HepG2 (cell line): ENCODE measurements at regions not wholly inside any gene's neighbourhood (a gene's known extent, or its start where the extent isn't known, plus 50 kb on each side); places are given as distances from the start of the nearest gene placed in this dataset.

ENCODE experiments used
- ATAC-seq: fragments of 200-7000 bp; cut with Tn5 transposase; 3 replicates; pipeline ENCODE4 v1.9.1; 2020; ENCODE audit warnings: mild to moderate bottlenecking, moderate library complexity
- BruUV-seq: library from RNA; stranded (reverse); fragments of 400-500 nt; replicated peaks from 2 replicates; lab custom pipeline; 2021; lab: Mats Ljungman, UMichigan
- CTCF ChIA-PET: fragments of 300-600 bp; formaldehyde crosslinking; extraction: SDS; loops from one replicate; lab custom pipeline; 2021; ENCODE audit warnings: low total read pairs, inconsistent platforms, low intra/inter-chr PET ratio; lab: Yijun Ruan, JAX
- POLR2A ChIA-PET: fragments of 350-600 bp; sonication (Branson Sonifier 250); formaldehyde crosslinking; loops from one replicate; lab custom pipeline; 2020; ENCODE audit warnings: antibody characterized with exemption, inconsistent platforms; lab: Yijun Ruan, JAX
- DNase-seq: peaks from one replicate; pipeline ENCODE4 v3.0.0-alpha.2; 2015; ENCODE audit warnings: low spot score
- FAIRE-seq: peaks from 3 replicates; lab custom pipeline; 2011; peaks lifted over from hg19 to GRCh38; lab: Jason Lieb, UNC
- H2AFZ ChIP-seq: one replicate; pipeline ENCODE4 v1.6.1; 2011; ENCODE audit warnings: low read length, inconsistent platforms
- H3K27ac ChIP-seq: fragments of 300-600 bp; 3 replicates; pipeline ENCODE4 v1.8.0; 2011; ENCODE audit warnings: mixed run types, mild to moderate bottlenecking, mixed read lengths, low read length, inconsistent platforms; ENCODE audit not compliant: insufficient read depth; ENCODE audit errors: extremely low read length
- H3K27me3 ChIP-seq, 2 experiments: fragments of 200-600 bp in 1 of 2; 2 replicates in 1 of 2; 3 replicates in 1 of 2; pipeline versions ENCODE4 v1.6.0 to v1.8.0; 2011; ENCODE audit warnings: low read length in 2 of 2, mild to moderate bottlenecking in 2 of 2, moderate library complexity in 2 of 2, inconsistent platforms in 1 of 2; ENCODE audit not compliant: insufficient read depth in 2 of 2, control insufficient read depth in 1 of 2
- H3K36me3 ChIP-seq, 2 experiments: fragments of 200-600 bp in 1 of 2; replicated peaks in 1 of 2; 2 replicates in 1 of 2; 3 replicates in 1 of 2; pipeline versions ENCODE4 v1.5.1 to v1.8.0; 2011; ENCODE audit warnings: low read length in 2 of 2, inconsistent platforms in 1 of 2; ENCODE audit not compliant: insufficient read depth in 2 of 2, control insufficient read depth in 1 of 2
- H3K4me1 ChIP-seq: 2 replicates; pipeline ENCODE4 v1.5.1; 2012; ENCODE audit warnings: low read length, inconsistent platforms; ENCODE audit not compliant: insufficient read depth
- H3K4me2 ChIP-seq: 2 replicates; pipeline ENCODE4 v1.6.0; 2011; ENCODE audit warnings: low read depth, low read length, inconsistent platforms
- H3K4me3 ChIP-seq, 3 experiments: fragments of 200-600 bp in 1 of 3; sonication (generic), shearing (Covaris generic) in 1 of 3; replicated peaks in 1 of 3; 2 replicates each; pipeline ENCODE4 v1.5.1; 2011 to 2016; ENCODE audit warnings: low read length in 3 of 3, inconsistent platforms in 2 of 3, low read depth in 2 of 3, mild to moderate bottlenecking in 2 of 3, control low read depth in 1 of 3, mixed read lengths in 1 of 3; ENCODE audit not compliant: insufficient read depth in 1 of 3
- H3K79me2 ChIP-seq: one replicate; pipeline ENCODE4 v1.6.1; 2011; ENCODE audit warnings: low read length, inconsistent platforms; ENCODE audit not compliant: insufficient read depth
- H3K9ac ChIP-seq: 2 replicates; pipeline ENCODE4 v1.6.0; 2011; ENCODE audit warnings: mild to moderate bottlenecking, low read depth, low read length, inconsistent platforms; ENCODE audit not compliant: insufficient read depth
- H3K9me3 ChIP-seq: 2 replicates; pipeline ENCODE4 v1.5.1; 2012; ENCODE audit warnings: mild to moderate bottlenecking, low read length
- H4K20me1 ChIP-seq: 2 replicates; pipeline ENCODE4 v1.6.0; 2011; ENCODE audit warnings: inconsistent platforms, mild to moderate bottlenecking, low read length, moderate library complexity; ENCODE audit not compliant: insufficient read depth
- ATF7 ChIP-seq, 2 experiments: fragments of 450-650 bp in 1 of 2; sonication (generic) in 1 of 2; formaldehyde crosslinking in 1 of 2; IDR thresholded peaks; 2 replicates each; pipeline versions ENCODE4 v1.4.0 to v1.6.1; 2016 to 2020; ENCODE audit warnings: antibody characterized with exemption in 1 of 2, mild to moderate bottlenecking in 1 of 2, missing genetic modification reagents in 1 of 2
- CREB1 ChIP-seq, 2 experiments: fragments of 450-650 bp in 1 of 2; IDR thresholded peaks; 2 replicates each; pipeline ENCODE4 v1.6.1; 2016 to 2017; ENCODE audit warnings: control low read depth in 1 of 2, mild to moderate bottlenecking in 1 of 2, missing compliant biosample characterization in 1 of 2, missing genetic modification characterization in 1 of 2
- FOXK2 ChIP-seq: fragments of 450-650 bp; IDR thresholded peaks from 2 replicates; pipeline ENCODE4 v1.6.1; 2016
- HNRNPUL1 ChIP-seq: fragments of 200-400 bp; formaldehyde crosslinking; IDR thresholded peaks from 2 replicates; pipeline ENCODE4 v1.6.1; 2017; ENCODE audit warnings: low read depth, mild to moderate bottlenecking, low read length, moderate library complexity
- MAFK ChIP-seq, 2 experiments: IDR thresholded peaks in 1 of 2; conservative IDR thresholded peaks in 1 of 2; 2 replicates each; pipeline ENCODE4 v1.6.1; 2011; ENCODE audit warnings: improper control_type of control experiment in 2 of 2, low read length in 2 of 2
- NR3C1 ChIP-seq: sonication (generic); formaldehyde crosslinking; IDR thresholded peaks from 2 replicates; pipeline ENCODE4 v1.4.0; 2020; ENCODE audit warnings: missing genetic modification reagents
- RBM39 ChIP-seq: fragments of 200-400 bp; formaldehyde crosslinking; IDR thresholded peaks from one replicate; pipeline ENCODE4 v1.6.1; 2018; ENCODE audit warnings: antibody characterized with exemption, mild to moderate bottlenecking, low read depth, low read length; ENCODE audit not compliant: poor library complexity, severe bottlenecking
- ZNF121 ChIP-seq: sonication (generic); formaldehyde crosslinking; IDR thresholded peaks from 2 replicates; pipeline ENCODE4 v1.5.0; 2020; ENCODE audit warnings: mild to moderate bottlenecking, missing genetic modification reagents
- ZNF296 ChIP-seq: sonication (generic); formaldehyde crosslinking; conservative IDR thresholded peaks from 2 replicates; pipeline ENCODE4 v1.5.0; 2020; ENCODE audit warnings: mild to moderate bottlenecking, missing genetic modification reagents
- ZNF563 ChIP-seq: sonication (generic); formaldehyde crosslinking; IDR thresholded peaks from 2 replicates; pipeline ENCODE4 v1.8.0; 2022; ENCODE audit warnings: mild to moderate bottlenecking, moderate library complexity, missing genetic modification reagents
- ZNF883 ChIP-seq: sonication (generic); formaldehyde crosslinking; IDR thresholded peaks from 2 replicates; pipeline ENCODE4 v1.5.1; 2020; ENCODE audit warnings: mild to moderate bottlenecking, missing genetic modification reagents; ENCODE audit errors: not compliant biosample characterization
- WGBS: methylation state at CpG from one replicate; pipeline ENCODE4 v1.1.6; 2017; ENCODE audit warnings: low lambda C conversion rate; 5-methylcytosine and 5-hydroxymethylcytosine counted together
- in situ Hi-C: cut with HindIII; loops from 2 replicates; pipeline ENCODE4 v1.10.0; 2017; ENCODE audit warnings: low pct_unique_long_range_greater_than_20kb; ENCODE audit not compliant: extremely low pct_ligation_motif_present
- intact Hi-C: fragments of 100-400 bp; cut with micrococcal nuclease; formaldehyde crosslinking; loops from one replicate; pipeline ENCODE4 v1.10.0; 2022; ENCODE audit not compliant: unreplicated experiment
- TF ChIP-seq, protein P1 (sequence below): sonication (generic); formaldehyde crosslinking; IDR thresholded peaks from 2 replicates; pipeline ENCODE4 v1.8.1; 2023; ENCODE audit warnings: mild to moderate bottlenecking, missing genetic modification reagents, borderline replicate concordance
- TF ChIP-seq, protein P2 (sequence below): sonication (generic); formaldehyde crosslinking; IDR thresholded peaks from 2 replicates; pipeline ENCODE4 v1.4.0; 2020; ENCODE audit warnings: mild to moderate bottlenecking, missing genetic modification reagents

DNA sequence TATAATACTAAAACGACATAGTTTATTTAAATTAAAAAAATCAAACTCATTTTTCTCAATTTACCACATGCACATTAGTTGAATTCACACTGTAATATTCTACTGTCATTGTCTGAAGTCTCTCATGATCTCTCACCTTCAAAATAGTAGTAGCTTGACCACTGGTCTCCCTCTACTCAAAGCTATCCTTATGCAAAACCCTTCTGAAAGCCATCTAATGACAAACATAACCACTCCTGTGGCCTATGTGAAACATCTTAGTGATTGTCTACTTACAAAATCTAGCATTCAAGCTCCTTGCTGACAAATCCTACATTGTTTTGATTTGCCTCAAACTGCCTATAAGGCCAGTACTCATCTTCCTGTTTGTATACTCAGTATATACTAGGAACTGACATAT, 606.0 kb upstream of the GHITM start:
- Histone ChIP-seq H3K79me2 (no peaks in the 10 kb centered on the region), H3K36me3 (no peaks in the 10 kb centered on the region), H4K20me1 (no peaks in the 10 kb centered on the region), H3K9me3 (peaks cover 61% of the 10 kb centered on the region), H3K4me3 (no peak overlapping the region), H3K27me3 (no peaks in the 10 kb centered on the region), H3K9ac (no peak overlapping the region), H3K27ac (no peak overlapping the region), H3K4me1 (no peaks in the 10 kb centered on the region), H2AFZ (no peak overlapping the region), H3K4me2 (no peak overlapping the region)
- FAIRE-seq (no peak), DNase-seq (no peak), ATAC-seq (no peak)
- in situ Hi-C loops, result no loop called here
- WGBS, result 6% methylated on average over 1 of the region's 1 CpG
- no TSS peak for BruUV-seq
- intact Hi-C loops, result no loop called here
- CTCF ChIA-PET, result no interaction called here
- TF ChIP-seq RBM39, result no peak
- TF ChIP-seq, protein P1, sequence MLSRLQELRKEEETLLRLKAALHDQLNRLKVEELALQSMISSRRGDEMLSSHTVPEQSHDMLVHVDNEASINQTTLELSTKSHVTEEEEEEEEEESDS (CRISPR knock-in tag), result no peak
- TF ChIP-seq NR3C1 (CRISPR knock-in tag), result no peak
- TF ChIP-seq ZNF121 (CRISPR knock-in tag), result no peak
- TF ChIP-seq HNRNPUL1, result no peak
- TF ChIP-seq ZNF563 (CRISPR knock-in tag), result no peak
- no peak for TF ChIP-seq MAFK (conservative IDR thresholded peaks at IDR 0.05 in 1 of 2, IDR thresholded peaks at IDR 0.05 in 1 of 2; ENCODE audit: low read length in 2 of 2)
- TF ChIP-seq ZNF883 (CRISPR knock-in tag), result no peak
- no peak for TF ChIP-seq ZNF296
- TF ChIP-seq, all 625 proteins: peak for 0
- POLR2A ChIA-PET, result no interaction called here

DNA sequence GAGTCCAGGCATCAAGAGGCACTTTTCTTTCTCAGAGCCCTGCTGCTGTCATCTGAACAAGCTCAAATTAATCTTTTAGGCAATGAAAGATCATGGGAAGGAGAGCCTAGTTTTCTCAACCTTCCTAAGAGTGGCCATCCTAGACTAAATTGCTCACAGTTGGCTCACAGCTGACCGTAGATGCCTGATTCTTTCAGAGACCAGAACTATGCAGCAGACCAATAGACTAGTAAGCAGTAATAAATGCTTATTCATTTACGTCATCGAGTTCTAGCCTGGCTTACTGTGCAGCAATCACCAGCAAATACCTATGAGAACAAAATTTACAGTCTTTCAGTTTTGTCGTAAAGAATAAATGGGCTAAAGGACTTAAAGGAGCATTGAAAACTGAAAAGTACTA, 602.9 kb upstream of the GHITM start:
- ChIA-PET CTCF (no interaction called here), POLR2A (no interaction called here)
- BruUV-seq, result no TSS peak
- Histone ChIP-seq H3K36me3 (no peaks in the 10 kb centered on the region), H3K4me2 (no peak overlapping the region), H3K27ac (no peak overlapping the region), H3K27me3 (no peaks in the 10 kb centered on the region), H2AFZ (no peak overlapping the region), H3K9me3 (peaks cover 60% of the 10 kb centered on the region), H4K20me1 (no peaks in the 10 kb centered on the region), H3K4me3 (no peak overlapping the region), H3K9ac (no peak overlapping the region), H3K79me2 (no peaks in the 10 kb centered on the region), H3K4me1 (no peaks in the 10 kb centered on the region)
- TF ChIP-seq ATF7 (IDR thresholded peaks at IDR 0.05) (peak; percentile 4; the same call in 1 of the 2 replicates), ATF7 (CRISPR knock-in tag; IDR thresholded peaks at IDR 0.05) (no peak), FOXK2 (no peak), CREB1 (IDR thresholded peaks at IDR 0.05) (peak; percentile 27; the same call in 1 of the 2 replicates), CREB1 (CRISPR knock-in tag; IDR thresholded peaks at IDR 0.05) (no peak)
- TF ChIP-seq, protein P2, sequence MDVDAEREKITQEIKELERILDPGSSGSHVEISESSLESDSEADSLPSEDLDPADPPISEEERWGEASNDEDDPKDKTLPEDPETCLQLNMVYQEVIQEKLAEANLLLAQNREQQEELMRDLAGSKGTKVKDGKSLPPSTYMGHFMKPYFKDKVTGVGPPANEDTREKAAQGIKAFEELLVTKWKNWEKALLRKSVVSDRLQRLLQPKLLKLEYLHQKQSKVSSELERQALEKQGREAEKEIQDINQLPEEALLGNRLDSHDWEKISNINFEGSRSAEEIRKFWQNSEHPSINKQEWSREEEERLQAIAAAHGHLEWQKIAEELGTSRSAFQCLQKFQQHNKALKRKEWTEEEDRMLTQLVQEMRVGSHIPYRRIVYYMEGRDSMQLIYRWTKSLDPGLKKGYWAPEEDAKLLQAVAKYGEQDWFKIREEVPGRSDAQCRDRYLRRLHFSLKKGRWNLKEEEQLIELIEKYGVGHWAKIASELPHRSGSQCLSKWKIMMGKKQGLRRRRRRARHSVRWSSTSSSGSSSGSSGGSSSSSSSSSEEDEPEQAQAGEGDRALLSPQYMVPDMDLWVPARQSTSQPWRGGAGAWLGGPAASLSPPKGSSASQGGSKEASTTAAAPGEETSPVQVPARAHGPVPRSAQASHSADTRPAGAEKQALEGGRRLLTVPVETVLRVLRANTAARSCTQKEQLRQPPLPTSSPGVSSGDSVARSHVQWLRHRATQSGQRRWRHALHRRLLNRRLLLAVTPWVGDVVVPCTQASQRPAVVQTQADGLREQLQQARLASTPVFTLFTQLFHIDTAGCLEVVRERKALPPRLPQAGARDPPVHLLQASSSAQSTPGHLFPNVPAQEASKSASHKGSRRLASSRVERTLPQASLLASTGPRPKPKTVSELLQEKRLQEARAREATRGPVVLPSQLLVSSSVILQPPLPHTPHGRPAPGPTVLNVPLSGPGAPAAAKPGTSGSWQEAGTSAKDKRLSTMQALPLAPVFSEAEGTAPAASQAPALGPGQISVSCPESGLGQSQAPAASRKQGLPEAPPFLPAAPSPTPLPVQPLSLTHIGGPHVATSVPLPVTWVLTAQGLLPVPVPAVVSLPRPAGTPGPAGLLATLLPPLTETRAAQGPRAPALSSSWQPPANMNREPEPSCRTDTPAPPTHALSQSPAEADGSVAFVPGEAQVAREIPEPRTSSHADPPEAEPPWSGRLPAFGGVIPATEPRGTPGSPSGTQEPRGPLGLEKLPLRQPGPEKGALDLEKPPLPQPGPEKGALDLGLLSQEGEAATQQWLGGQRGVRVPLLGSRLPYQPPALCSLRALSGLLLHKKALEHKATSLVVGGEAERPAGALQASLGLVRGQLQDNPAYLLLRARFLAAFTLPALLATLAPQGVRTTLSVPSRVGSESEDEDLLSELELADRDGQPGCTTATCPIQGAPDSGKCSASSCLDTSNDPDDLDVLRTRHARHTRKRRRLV (CRISPR knock-in tag), result no peak
- in situ Hi-C loops, result no loop called here
- intact Hi-C loops, result no loop called here
- DNase-seq (no peak), FAIRE-seq (no peak), ATAC-seq (no peak)
- WGBS, result 7% methylated on average over 4 of the region's 4 CpGs
